CD4-positive, alpha-beta T cell treated with Interleukin-10 for 1 hour (primary cell): ENCODE measurements at regions not wholly inside any gene's neighbourhood (a gene's known extent, or its start where the extent isn't known, plus 50 kb on each side); places are given as distances from the start of the nearest gene placed in this dataset.
"Not testable (repeated sequence)": the region's sequence is repeated elsewhere in the genome, so short reads cannot be mapped to it uniquely, and the experiment has no call there.

Source experiments
- DNase-seq: peaks from one replicate; pipeline ENCODE4 v3.0.0-alpha.2; 2020

GRCh38 chr3:35065891-35066290, 573.4 kb upstream of the ARPP21 start:
- no peak for DNase-seq

- no peak for DNase-seq
These were observed 571.6 kb upstream of the ARPP21 start for GRCh38 chr3:35067750-35068149.

GRCh38 chr3:35070088-35070487, 569.2 kb upstream of the ARPP21 start:
- DNase-seq = no peak

- no peak for DNase-seq
These were observed 567.6 kb upstream of the ARPP21 start for GRCh38 chr3:35071772-35072171.

- DNase-seq = no peak
These were observed 560.5 kb upstream of the ARPP21 start for GRCh38 chr3:35078780-35079179.

- no peak for DNase-seq
These were observed 559.9 kb upstream of the ARPP21 start for GRCh38 chr3:35079403-35079802.

GRCh38 chr3:35081899-35082298, 557.4 kb upstream of the ARPP21 start:
- no peak for DNase-seq

- no peak for DNase-seq
These were observed 550.4 kb upstream of the ARPP21 start for GRCh38 chr3:35088943-35089342.

GRCh38 chr3:35114686-35115085, 524.6 kb upstream of the ARPP21 start:
- no peak for DNase-seq

- DNase-seq = no peak
These were observed 519.3 kb upstream of the ARPP21 start for GRCh38 chr3:35120026-35120425.

GRCh38 chr3:35137612-35138011, 501.7 kb upstream of the ARPP21 start:
- no peak for DNase-seq

- DNase-seq = no peak
These were observed 497.9 kb upstream of the ARPP21 start for GRCh38 chr3:35141406-35141805.

GRCh38 chr3:35144011-35144410, 495.3 kb upstream of the ARPP21 start:
- DNase-seq = no peak

- DNase-seq = not testable (repeated sequence)
These were observed 492.9 kb upstream of the ARPP21 start for GRCh38 chr3:35146256-35147035.

- DNase-seq = no peak
These were observed 455.2 kb upstream of the ARPP21 start for GRCh38 chr3:35183927-35184675.

GRCh38 chr3:35184775-35185174, 454.6 kb upstream of the ARPP21 start:
- DNase-seq = no peak

GRCh38 chr3:35187908-35188307, 451.4 kb upstream of the ARPP21 start:
- DNase-seq = no peak

GRCh38 chr3:35194666-35195065, 444.7 kb upstream of the ARPP21 start:
- no peak for DNase-seq

GRCh38 chr3:35198857-35199256, 440.5 kb upstream of the ARPP21 start:
- no peak for DNase-seq

- no peak for DNase-seq
These were observed 439.3 kb upstream of the ARPP21 start for GRCh38 chr3:35200056-35200455.

GRCh38 chr3:35201211-35201610, 438.1 kb upstream of the ARPP21 start:
- DNase-seq = no peak

- DNase-seq = no peak
These were observed 423.5 kb upstream of the ARPP21 start for GRCh38 chr3:35215525-35216500.
